ENCODE measurements at regions not wholly inside any gene's neighbourhood (a gene's known extent, or its start where the extent isn't known, plus 50 kb on each side); places are given as distances from the start of the nearest gene placed in this dataset.

GRCh38 chr2:120485096-120485495, 139.2 kb downstream of the INHBB start:
- TF ChIP-seq, protein P1, sequence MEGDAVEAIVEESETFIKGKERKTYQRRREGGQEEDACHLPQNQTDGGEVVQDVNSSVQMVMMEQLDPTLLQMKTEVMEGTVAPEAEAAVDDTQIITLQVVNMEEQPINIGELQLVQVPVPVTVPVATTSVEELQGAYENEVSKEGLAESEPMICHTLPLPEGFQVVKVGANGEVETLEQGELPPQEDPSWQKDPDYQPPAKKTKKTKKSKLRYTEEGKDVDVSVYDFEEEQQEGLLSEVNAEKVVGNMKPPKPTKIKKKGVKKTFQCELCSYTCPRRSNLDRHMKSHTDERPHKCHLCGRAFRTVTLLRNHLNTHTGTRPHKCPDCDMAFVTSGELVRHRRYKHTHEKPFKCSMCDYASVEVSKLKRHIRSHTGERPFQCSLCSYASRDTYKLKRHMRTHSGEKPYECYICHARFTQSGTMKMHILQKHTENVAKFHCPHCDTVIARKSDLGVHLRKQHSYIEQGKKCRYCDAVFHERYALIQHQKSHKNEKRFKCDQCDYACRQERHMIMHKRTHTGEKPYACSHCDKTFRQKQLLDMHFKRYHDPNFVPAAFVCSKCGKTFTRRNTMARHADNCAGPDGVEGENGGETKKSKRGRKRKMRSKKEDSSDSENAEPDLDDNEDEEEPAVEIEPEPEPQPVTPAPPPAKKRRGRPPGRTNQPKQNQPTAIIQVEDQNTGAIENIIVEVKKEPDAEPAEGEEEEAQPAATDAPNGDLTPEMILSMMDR (IDR thresholded peaks at IDR 0.05; ENCODE audit: low read length, missing control alignments) = no peak
- no peak for DNase-seq (ENCODE audit: low read depth)

DNA sequence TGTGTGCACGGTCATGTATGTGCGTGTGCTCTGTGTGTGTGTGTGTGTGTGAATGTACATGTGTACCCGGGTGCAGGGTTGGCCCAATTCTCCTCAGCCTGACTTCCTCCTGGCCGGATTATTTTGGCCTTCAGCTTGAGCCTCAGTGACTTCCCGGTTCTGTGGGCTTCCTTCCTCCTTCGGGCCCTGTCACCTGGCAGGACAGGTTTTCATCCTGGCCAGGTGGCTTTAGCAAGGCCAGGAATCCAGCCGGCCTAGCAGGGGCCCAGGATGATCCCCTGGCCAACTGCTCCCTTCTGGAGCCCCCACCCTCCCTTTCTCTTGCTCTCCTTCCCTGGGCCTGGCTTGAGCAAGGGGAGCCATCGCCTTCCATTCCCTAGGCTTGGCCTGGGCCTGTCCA, 140.5 kb downstream of the INHBB start:
- TF ChIP-seq, protein P1 (IDR thresholded peaks at IDR 0.05; ENCODE audit: low read length, missing control alignments) = no peak
- H3K4me3 ChIP-seq (replicated peaks; ENCODE audit: low read depth, low read length) = no peak overlapping the region
- DNase-seq (ENCODE audit: low read depth) = no peak

More at GRCh38 chr2:120485096-120485495, 139.2 kb downstream of the INHBB start:
- no peak overlapping the region for H3K4me3 ChIP-seq (replicated peaks; ENCODE audit: low read depth, low read length)

- DNase-seq (ENCODE audit: low read depth) = no peak
- TF ChIP-seq, protein P1 (IDR thresholded peaks at IDR 0.05; ENCODE audit: low read length, missing control alignments) = no peak
- no peak overlapping the region for H3K4me3 ChIP-seq (replicated peaks; ENCODE audit: low read depth, low read length)
Observed at GRCh38 chr2:120486946-120487345, 141.0 kb downstream of the INHBB start.

DNA sequence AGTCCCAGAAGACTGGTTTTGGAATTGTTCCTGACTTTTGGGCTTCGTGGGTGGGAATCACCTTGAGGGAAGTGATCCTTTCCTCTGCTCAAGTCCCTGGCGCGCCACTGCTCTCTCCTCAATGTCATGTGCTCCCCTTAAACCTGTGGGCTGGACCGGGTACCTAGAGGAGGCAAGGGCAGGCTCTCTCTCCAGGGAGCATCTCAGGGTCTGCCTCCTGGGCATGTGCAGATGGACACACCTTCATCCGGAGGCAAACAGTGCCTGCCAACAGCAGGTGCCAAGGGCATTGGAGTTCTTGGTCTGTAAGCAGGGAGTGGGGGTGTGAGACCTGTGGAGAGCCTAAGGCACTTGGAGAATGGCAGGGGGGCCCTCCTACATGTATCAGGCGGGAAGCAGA, 142.6 kb downstream of the INHBB start:
- TF ChIP-seq, protein P1 (IDR thresholded peaks at IDR 0.05; ENCODE audit: low read length, missing control alignments) = no peak
- no peak overlapping the region for H3K4me3 ChIP-seq (replicated peaks; ENCODE audit: low read depth, low read length)
- no peak for DNase-seq (ENCODE audit: low read depth)

DNA sequence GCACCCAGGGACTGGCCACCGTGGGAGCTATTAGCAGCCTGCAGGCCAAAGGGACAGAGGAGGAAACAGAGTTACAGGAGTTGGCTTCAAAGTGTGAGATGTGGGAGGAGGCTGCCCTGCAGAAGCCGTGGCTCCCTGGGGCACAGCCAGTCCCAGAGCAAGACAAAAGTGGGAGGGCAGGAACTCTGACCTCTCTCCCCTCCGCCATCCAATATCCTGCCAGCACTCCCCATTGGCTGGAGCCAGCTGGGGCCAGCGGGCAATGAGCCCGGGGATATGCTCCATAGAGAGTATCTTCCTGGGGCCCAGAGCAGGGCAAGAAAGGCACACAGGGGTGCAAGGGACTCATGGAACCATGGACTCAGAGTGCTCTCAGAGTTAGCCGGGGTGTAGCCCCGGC, 143.1 kb downstream of the INHBB start:
- DNase-seq (ENCODE audit: low read depth) = no peak
- H3K4me3 ChIP-seq (replicated peaks; ENCODE audit: low read depth, low read length) = no peak overlapping the region
- TF ChIP-seq, protein P1 (IDR thresholded peaks at IDR 0.05; ENCODE audit: low read length, missing control alignments) = no peak

DNA sequence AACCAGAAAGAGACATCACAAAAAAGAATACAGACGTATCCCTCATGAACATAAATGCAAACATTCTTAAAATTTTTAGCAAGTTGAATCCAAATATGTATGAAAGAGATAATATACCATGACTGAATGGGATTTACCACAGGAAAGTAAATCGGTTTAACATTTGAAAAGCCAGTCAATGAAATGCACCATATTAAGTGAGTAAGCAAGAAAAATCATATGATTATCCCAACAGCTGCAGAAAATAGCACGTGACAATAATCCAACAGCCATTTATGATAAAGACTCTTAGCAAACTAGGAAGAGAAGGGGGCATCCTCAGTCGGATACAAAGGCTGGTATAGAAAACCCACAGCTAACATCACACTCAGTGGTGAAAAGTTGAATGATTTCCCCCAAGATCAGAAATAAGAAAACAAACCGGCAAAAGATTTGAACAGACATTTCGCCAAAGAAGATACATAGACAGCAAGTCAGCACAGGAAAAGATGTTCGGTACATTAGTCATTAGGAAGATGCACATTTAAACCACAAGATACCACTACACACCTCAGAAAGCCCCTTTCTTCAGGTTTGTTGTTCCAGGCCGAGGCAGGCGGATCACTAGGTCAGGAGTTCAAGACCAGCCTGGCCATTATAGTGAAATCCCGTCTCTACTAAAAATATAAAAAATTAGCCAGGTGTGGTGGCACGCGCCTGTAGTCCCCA, 144.3 kb downstream of the INHBB start:
- H3K4me3 ChIP-seq (replicated peaks; ENCODE audit: low read depth, low read length) = no peak overlapping the region
- TF ChIP-seq, protein P1 (IDR thresholded peaks at IDR 0.05; ENCODE audit: low read length, missing control alignments) = no peak
- DNase-seq (ENCODE audit: low read depth) = no peak

DNA sequence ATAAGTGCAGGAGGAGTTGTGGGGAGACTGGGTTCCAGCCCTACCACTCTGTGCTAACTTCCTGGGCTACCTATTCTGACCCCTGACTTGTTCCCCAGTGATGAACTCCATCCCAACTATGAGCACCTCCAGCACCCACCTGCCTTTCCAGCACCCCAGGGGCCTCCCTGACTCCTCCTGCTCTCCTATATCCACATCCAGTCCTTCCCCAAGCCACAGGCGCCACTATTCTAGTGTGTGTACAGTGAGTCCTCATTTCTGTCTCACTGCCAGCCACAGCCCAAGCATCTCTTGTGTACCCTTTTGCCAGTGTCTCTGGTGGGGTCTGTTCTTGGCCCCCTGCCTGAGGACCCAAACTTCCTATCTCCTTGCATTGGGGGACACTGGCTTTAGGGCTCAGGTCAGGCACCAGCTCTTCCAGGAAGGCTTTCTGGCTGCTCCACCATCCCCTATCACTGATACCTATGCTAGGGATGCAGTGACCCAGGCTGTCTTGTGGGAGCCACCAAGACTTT, 145.2 kb downstream of the INHBB start:
- no peak for DNase-seq (ENCODE audit: low read depth)
- no peak overlapping the region for H3K4me3 ChIP-seq (replicated peaks; ENCODE audit: low read depth, low read length)
- TF ChIP-seq, protein P1 (IDR thresholded peaks at IDR 0.05; ENCODE audit: low read length, missing control alignments) = no peak
